Effector memory CD4-positive, alpha-beta T cell (primary cell): ENCODE measurements at regions not wholly inside any gene's neighbourhood (a gene's known extent, or its start where the extent isn't known, plus 50 kb on each side); places are given as distances from the start of the nearest gene placed in this dataset.
"Not testable (repeated sequence)": the region's sequence is repeated elsewhere in the genome, so short reads cannot be mapped to it uniquely, and the experiment has no call there.

Source experiments
- DNase-seq, 3 donors: peaks; one replicate each; pipeline ENCODE4 v3.0.0-alpha.2; 2020
- H3K27ac ChIP-seq: 2 replicates; pipeline ENCODE4 v1.7.0; 2013; ENCODE audit warnings: mild to moderate bottlenecking, low read length, moderate library complexity; ENCODE audit not compliant: insufficient read depth, poor library complexity, severe bottlenecking
- H3K27me3 ChIP-seq: replicated peaks from 2 replicates; pipeline ENCODE4 v1.7.0; 2013; ENCODE audit warnings: mild to moderate bottlenecking, low read length; ENCODE audit not compliant: insufficient read depth, control insufficient read depth, poor library complexity, severe bottlenecking
- H3K36me3 ChIP-seq: 2 replicates; pipeline ENCODE4 v1.7.0; 2013; ENCODE audit warnings: mild to moderate bottlenecking, low read length, moderate library complexity; ENCODE audit not compliant: control insufficient read depth, insufficient read depth
- H3K4me1 ChIP-seq: 2 replicates; pipeline ENCODE4 v1.7.0; 2013; ENCODE audit warnings: low read length, mild to moderate bottlenecking; ENCODE audit not compliant: control insufficient read depth, insufficient read depth, poor library complexity, severe bottlenecking
- H3K4me3 ChIP-seq: 2 replicates; pipeline ENCODE4 v1.7.0; 2013; ENCODE audit warnings: low read length, low read depth, mild to moderate bottlenecking; ENCODE audit not compliant: insufficient read depth, poor library complexity, severe bottlenecking
- H3K9me3 ChIP-seq: 2 replicates; pipeline ENCODE4 v1.7.0; 2013; ENCODE audit warnings: mild to moderate bottlenecking, low read length, moderate library complexity; ENCODE audit not compliant: control insufficient read depth

GRCh38 chr2:87549561-87550202 lies 198.2 kb upstream of the PLGLB2 start:
- not testable (repeated sequence) for H3K4me1 ChIP-seq, H3K36me3 ChIP-seq, DNase-seq, H3K9me3 ChIP-seq, H3K27ac ChIP-seq, H3K4me3 ChIP-seq, H3K27me3 ChIP-seq

DNA sequence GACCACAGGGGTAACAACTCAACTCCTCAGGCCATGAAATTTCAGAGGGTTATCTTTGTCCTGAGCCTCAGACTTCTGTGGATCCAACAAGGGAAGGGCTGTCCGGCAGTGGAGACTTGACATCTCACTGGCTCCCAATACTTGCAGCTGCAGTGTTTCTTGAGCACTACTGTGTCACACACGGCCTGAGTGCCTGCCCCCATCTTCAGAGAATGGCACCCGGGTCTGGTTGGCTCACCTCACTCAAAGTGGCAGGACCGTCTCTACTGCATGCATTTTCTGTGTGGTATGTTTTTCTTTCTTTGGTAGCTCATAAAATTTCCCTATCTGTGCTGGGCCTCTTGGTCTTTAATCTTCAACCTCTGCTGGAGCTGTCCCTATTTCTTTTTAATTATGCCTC lies 193.2 kb upstream of the PLGLB2 start:
- not testable (repeated sequence) for H3K9me3 ChIP-seq, H3K36me3 ChIP-seq, DNase-seq, H3K27me3 ChIP-seq, H3K4me1 ChIP-seq, H3K4me3 ChIP-seq, H3K27ac ChIP-seq

DNA sequence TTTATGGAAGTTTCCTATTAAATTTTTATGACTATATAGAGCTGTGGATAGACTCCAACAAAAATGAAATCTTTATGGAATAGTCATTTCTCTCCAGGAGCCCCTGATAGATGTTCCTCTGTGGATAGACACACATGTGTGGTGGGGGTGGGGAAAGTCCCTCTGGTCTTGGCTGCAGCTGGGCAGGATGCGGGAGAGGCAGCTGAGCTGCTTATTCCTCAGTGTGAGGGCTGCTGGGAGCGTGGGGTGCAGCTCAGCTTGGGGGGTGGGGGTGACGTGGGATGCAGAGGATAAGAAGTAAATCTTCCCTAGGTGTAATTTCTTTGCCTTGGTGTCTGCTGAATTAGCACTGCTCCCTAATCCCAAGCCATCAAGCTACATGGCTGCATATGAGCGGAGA lies 192.8 kb upstream of the PLGLB2 start:
- H3K36me3 ChIP-seq, H3K4me3 ChIP-seq, H3K27ac ChIP-seq, H3K9me3 ChIP-seq, H3K4me1 ChIP-seq, DNase-seq, H3K27me3 ChIP-seq: not testable (repeated sequence)

DNA sequence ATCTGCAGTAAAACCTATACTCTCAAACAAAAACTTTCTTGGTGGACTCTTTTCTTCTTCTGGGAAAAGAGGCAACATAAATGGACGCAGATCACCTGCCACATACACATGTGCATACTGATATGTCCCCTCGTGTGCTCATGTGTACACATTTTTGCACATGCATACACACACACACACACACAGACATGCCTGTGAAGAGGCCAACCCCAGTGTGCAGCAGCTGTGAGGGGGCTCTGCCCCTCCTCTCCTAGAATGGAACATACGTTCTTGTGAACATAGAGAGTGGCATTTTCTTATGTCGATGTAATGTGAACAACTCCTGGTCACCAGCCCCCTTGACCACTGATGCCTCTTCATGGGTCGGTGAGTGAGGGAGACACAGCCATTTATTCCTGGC lies 188.9 kb upstream of the PLGLB2 start:
- H3K4me3 ChIP-seq, H3K9me3 ChIP-seq, H3K27me3 ChIP-seq, DNase-seq, H3K27ac ChIP-seq, H3K36me3 ChIP-seq, H3K4me1 ChIP-seq: not testable (repeated sequence)

DNA sequence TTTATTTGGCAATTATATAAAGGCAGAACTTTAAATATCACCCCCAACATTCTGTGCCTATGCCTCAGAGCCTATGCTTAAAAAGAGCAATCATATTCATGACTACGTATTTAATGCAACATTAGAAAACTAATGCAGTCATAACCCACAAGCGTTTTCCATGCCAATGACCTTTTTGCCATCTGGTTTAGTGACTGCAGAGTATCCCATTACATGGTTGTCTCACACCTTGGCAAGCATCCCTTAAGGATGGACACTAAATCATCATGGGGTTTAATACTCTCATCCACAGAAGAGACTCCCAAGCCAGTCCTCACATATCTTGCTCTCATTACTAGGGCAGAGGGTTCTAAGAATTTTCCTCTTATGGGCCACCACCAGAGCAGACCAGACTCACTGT lies 188.2 kb upstream of the PLGLB2 start:
- not testable (repeated sequence) for DNase-seq, H3K9me3 ChIP-seq, H3K4me1 ChIP-seq, H3K36me3 ChIP-seq, H3K27ac ChIP-seq, H3K4me3 ChIP-seq, H3K27me3 ChIP-seq

DNA sequence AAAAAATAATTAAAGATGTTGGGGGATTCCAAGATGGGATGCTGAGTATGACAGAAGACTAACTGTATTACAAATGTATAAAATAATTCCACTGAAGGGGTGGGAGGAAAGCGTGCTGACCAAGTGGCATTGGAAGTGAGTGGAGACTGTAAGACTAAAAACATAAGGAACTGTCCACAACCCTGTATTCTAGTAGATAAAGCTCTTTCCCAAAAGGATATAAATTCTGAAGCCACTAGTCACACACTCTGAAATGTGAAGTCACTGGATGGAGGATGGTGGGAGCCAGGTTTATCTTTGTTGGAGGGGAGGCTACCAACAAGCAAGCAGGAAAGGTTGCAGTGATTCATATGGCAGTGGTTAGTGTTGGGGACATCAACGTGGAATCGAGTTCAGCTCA lies 182.8 kb upstream of the PLGLB2 start:
- H3K36me3 ChIP-seq, H3K27ac ChIP-seq, DNase-seq, H3K9me3 ChIP-seq, H3K4me1 ChIP-seq, H3K27me3 ChIP-seq, H3K4me3 ChIP-seq: not testable (repeated sequence)

GRCh38 chr2:87566531-87566930 lies 181.4 kb upstream of the PLGLB2 start:
- not testable (repeated sequence) for H3K27ac ChIP-seq, DNase-seq, H3K27me3 ChIP-seq, H3K9me3 ChIP-seq, H3K4me3 ChIP-seq, H3K4me1 ChIP-seq, H3K36me3 ChIP-seq

DNA sequence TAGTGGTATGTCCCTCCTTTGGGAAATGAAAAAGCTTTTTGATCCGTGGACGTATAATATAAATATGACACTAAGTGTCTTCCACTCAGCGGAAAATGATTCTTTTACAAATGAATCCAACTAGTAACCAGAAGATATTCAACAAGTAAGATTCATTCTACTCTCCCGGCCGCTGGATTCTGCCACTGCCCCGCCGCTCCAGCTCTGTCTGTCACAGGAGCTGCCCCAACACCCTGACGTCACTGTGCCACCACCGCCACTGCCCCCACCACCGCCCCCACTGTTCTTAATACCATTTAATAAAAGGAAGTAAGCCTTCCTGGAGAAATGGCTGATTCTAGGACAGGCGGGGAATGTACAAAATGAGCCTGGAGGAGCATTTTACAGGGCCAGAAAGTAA lies 180.8 kb upstream of the PLGLB2 start:
- H3K27ac ChIP-seq, H3K36me3 ChIP-seq, H3K4me1 ChIP-seq, DNase-seq, H3K4me3 ChIP-seq, H3K27me3 ChIP-seq, H3K9me3 ChIP-seq: not testable (repeated sequence)

GRCh38 chr2:87567912-87568311 lies 180.0 kb upstream of the PLGLB2 start:
- H3K4me3 ChIP-seq, H3K27me3 ChIP-seq, H3K9me3 ChIP-seq, H3K4me1 ChIP-seq, H3K36me3 ChIP-seq, DNase-seq, H3K27ac ChIP-seq: not testable (repeated sequence)

DNA sequence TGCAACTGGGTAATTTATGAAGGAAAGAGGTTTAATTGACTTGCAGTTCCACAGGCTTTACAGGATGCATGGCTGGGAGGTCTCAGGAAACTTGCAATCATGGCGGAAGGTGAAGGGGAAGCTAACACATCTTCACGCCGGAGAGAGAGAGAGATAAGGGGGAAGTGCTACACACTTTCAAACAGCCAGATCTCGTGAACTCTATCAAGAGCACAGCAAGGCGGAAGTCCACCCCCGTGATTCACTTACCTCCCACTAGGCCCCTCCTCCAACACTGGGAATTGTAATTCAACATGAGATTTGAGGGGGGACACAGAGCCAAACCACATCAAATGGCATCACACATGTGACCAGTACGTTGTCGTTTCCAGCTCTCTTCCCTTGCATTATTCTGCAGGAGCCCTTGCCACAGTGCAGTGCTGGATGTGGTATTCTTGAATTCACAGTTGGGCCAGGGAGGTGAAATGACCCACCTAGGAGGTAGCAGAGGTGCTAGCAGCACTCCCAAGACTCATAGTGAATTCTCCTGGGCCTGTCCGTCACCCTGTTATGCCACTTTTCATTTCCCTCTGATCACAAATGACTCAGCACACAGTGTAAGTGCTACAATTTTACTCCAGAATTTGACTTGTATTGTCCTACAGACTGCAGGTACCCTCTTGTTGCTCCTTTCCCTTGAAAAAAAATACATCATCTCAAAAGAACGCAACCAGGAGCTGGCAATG lies 179.2 kb upstream of the PLGLB2 start:
- not testable (repeated sequence) for H3K27ac ChIP-seq, H3K4me3 ChIP-seq

More for the DNA sequence above, 179.2 kb upstream of the PLGLB2 start:
- H3K36me3 ChIP-seq, H3K9me3 ChIP-seq, H3K27me3 ChIP-seq, DNase-seq, H3K4me1 ChIP-seq: not testable (repeated sequence)
